Loucy (cell line): ENCODE measurements at regions not wholly inside any gene's neighbourhood (a gene's known extent, or its start where the extent isn't known, plus 50 kb on each side); places are given as distances from the start of the nearest gene placed in this dataset.

Source experiments
- H2AFZ ChIP-seq: fragments of 200-600 bp; sonication (generic); 2 replicates; pipeline ENCODE4 v1.6.0; 2016; ENCODE audit warnings: antibody characterized with exemption, mild to moderate bottlenecking, low read length, moderate library complexity
- H3F3A ChIP-seq: fragments of 200-600 bp; 2 replicates; pipeline ENCODE4 v1.6.0; 2016; ENCODE audit warnings: antibody characterized with exemption, low read depth, mild to moderate bottlenecking
- H3K27me3 ChIP-seq: fragments of 200-600 bp; sonication (generic); 2 replicates; pipeline ENCODE4 v1.6.1; 2014; ENCODE audit warnings: low read length, mild to moderate bottlenecking; ENCODE audit not compliant: insufficient read depth, poor library complexity, severe bottlenecking
- H3K36me3 ChIP-seq: fragments of 200-600 bp; sonication (generic); 2 replicates; pipeline ENCODE4 v1.6.1; 2016; ENCODE audit warnings: low read length; ENCODE audit not compliant: insufficient read depth
- H3K4me1 ChIP-seq: fragments of 200-600 bp; sonication (generic); 2 replicates; pipeline ENCODE4 v1.5.1; 2014; ENCODE audit warnings: low read length, mild to moderate bottlenecking; ENCODE audit not compliant: insufficient read depth, poor library complexity, severe bottlenecking
- H3K4me2 ChIP-seq: fragments of 200-600 bp; sonication (generic); 2 replicates; pipeline ENCODE4 v1.6.0; 2014; ENCODE audit warnings: antibody characterized with exemption, low read length, low read depth, mild to moderate bottlenecking; ENCODE audit not compliant: poor library complexity, severe bottlenecking
- H3K4me3 ChIP-seq: fragments of 200-600 bp; sonication (generic); 2 replicates; pipeline ENCODE4 v1.5.1; 2014; ENCODE audit warnings: low read length, mild to moderate bottlenecking, mixed read lengths; ENCODE audit not compliant: poor library complexity, severe bottlenecking
- H3K79me2 ChIP-seq: fragments of 200-600 bp; sonication (generic); 2 replicates; pipeline ENCODE4 v1.6.1; 2014; ENCODE audit warnings: low read length; ENCODE audit not compliant: insufficient read depth
- H3K9ac ChIP-seq: fragments of 200-600 bp; sonication (generic); 2 replicates; pipeline ENCODE4 v1.6.0; 2014; ENCODE audit warnings: mild to moderate bottlenecking, low read depth, low read length, moderate library complexity; ENCODE audit not compliant: poor library complexity, severe bottlenecking
- H3K9me2 ChIP-seq: fragments of 200-600 bp; sonication (generic); replicated peaks from 2 replicates; pipeline ENCODE4 v1.6.1; 2016; ENCODE audit warnings: low read depth, low read length, mixed read lengths
- H3K9me3 ChIP-seq: fragments of 200-600 bp; sonication (generic); 2 replicates; pipeline ENCODE4 v1.6.1; 2014; ENCODE audit warnings: mild to moderate bottlenecking, antibody characterized with exemption, low read length, low read depth; ENCODE audit not compliant: insufficient read depth
- H4K20me1 ChIP-seq: fragments of 200-600 bp; sonication (generic); 2 replicates; pipeline ENCODE4 v1.6.0; 2014; ENCODE audit warnings: antibody characterized with exemption, low read length, mild to moderate bottlenecking; ENCODE audit not compliant: insufficient read depth, poor library complexity, severe bottlenecking
- CTCF ChIP-seq: fragments of 200-600 bp; sonication (generic); conservative IDR thresholded peaks from 2 replicates; pipeline ENCODE4 v1.5.1; 2014; ENCODE audit warnings: mild to moderate bottlenecking, antibody characterized with exemption, low read length
- EZH2phosphoT487 ChIP-seq: fragments of 200-600 bp; IDR thresholded peaks from 2 replicates; pipeline ENCODE4 v1.6.1; 2018; ENCODE audit warnings: antibody characterized with exemption, mild to moderate bottlenecking, moderate library complexity, borderline replicate concordance

- TF ChIP-seq EZH2phosphoT487 (no peak), CTCF (no peak)
- Histone ChIP-seq H2AFZ (no peak overlapping the region), H3F3A (no peaks in the 10 kb centered on the region), H3K4me3 (no peak overlapping the region), H3K79me2 (no peaks in the 10 kb centered on the region), H3K36me3 (no peaks in the 10 kb centered on the region), H3K9me3 (no peaks in the 10 kb centered on the region), H3K27me3 (no peaks in the 10 kb centered on the region), H3K9ac (no peak overlapping the region), H3K4me1 (peaks cover 13% of the 10 kb centered on the region), H3K9me2 (no peaks in the 10 kb centered on the region), H3K4me2 (no peak overlapping the region), H4K20me1 (no peaks in the 10 kb centered on the region)
Observed at GRCh38 chr2:188746727-188747126, 227.4 kb upstream of the COL3A1 start.

- Histone ChIP-seq H4K20me1 (no peaks in the 10 kb centered on the region), H3K9me3 (0 out of 2 replicates have a peak, but pooled peaks cover 5% of the 10 kb centered on the region), H3K27me3 (no peaks in the 10 kb centered on the region), H3K36me3 (no peaks in the 10 kb centered on the region), H3K4me3 (no peak overlapping the region), H3K9me2 (no peaks in the 10 kb centered on the region), H3K9ac (no peak overlapping the region), H3F3A (no peaks in the 10 kb centered on the region), H3K4me2 (no peak overlapping the region), H2AFZ (no peak overlapping the region), H3K4me1 (peaks cover 5% of the 10 kb centered on the region), H3K79me2 (no peaks in the 10 kb centered on the region)
- TF ChIP-seq EZH2phosphoT487 (no peak), CTCF (no peak)
Observed at GRCh38 chr2:188751816-188752215, 222.4 kb upstream of the COL3A1 start.

GRCh38 chr2:188752311-188752710 is 221.9 kb upstream of the COL3A1 start:
- TF ChIP-seq CTCF (no peak), EZH2phosphoT487 (no peak)
- no peaks in the 10 kb centered on the region for H3K79me2 ChIP-seq
- H3K9me2 ChIP-seq: no peaks in the 10 kb centered on the region
- no peaks in the 10 kb centered on the region for H3K36me3 ChIP-seq
- no peaks in the 10 kb centered on the region for H4K20me1 ChIP-seq
- H3K9me3 ChIP-seq: 0 out of 2 replicates have a peak, but pooled peaks cover 5% of the 10 kb centered on the region
- H3K4me1 ChIP-seq: no peaks in the 10 kb centered on the region
- no peak overlapping the region for H2AFZ ChIP-seq
- no peaks in the 10 kb centered on the region for H3F3A ChIP-seq
- H3K4me3 ChIP-seq: no peak overlapping the region
- no peaks in the 10 kb centered on the region for H3K27me3 ChIP-seq
- no peak overlapping the region for H3K4me2 ChIP-seq
- no peak overlapping the region for H3K9ac ChIP-seq
